ENCODE measurements at regions not wholly inside any gene's neighbourhood (a gene's known extent, or its start where the extent isn't known, plus 50 kb on each side); places are given as distances from the start of the nearest gene placed in this dataset.

DNA sequence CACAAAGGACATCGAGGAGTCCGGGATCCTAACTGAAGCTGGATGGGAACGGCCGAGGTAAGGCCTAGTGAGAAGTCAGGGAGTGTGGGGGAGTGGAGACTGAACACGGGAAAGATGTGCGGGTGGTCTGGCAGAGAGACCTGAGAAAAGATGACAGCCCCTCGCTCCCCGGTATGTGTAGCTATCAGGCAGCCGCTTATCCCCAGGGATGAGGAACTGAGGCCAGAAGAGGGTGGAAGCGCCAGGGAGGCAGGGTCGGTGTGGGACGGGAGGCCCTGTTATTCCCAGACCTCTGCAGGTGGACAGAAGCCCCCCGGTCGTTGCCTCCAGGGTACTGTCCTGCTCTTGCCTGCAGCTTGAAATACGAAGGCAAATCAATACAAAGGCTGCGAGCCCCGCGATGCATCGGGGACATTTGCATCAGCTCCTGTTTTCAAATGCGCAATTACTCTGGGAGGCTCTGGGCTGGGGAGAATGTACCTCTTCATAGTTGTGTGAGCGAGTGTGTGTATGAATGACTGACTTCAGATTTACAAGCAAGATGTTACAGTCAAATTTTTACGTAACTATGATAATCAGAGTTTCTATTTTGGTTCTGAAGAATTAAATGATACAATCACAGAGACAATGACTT, 221.3 kb downstream of the QKI start:
- no peak overlapping the region for H3K4me2 ChIP-seq (ENCODE audit: low read depth, low read length, poor library complexity, severe bottlenecking)
- no peaks in the 10 kb centered on the region for H3K9me2 ChIP-seq (replicated peaks; ENCODE audit: low read depth, low read length)
- no peaks in the 10 kb centered on the region for H3K36me3 ChIP-seq (ENCODE audit: insufficient read depth, low read length)
- H3K27me3 ChIP-seq (ENCODE audit: insufficient read depth, low read length, poor library complexity, severe bottlenecking) = no peaks in the 10 kb centered on the region
- no peak overlapping the region for H3K4me3 ChIP-seq (ENCODE audit: low read length, poor library complexity, severe bottlenecking)
- no peaks in the 10 kb centered on the region for H4K20me1 ChIP-seq (ENCODE audit: insufficient read depth, low read length, poor library complexity, severe bottlenecking)
- no peak overlapping the region for H2AFZ ChIP-seq (ENCODE audit: low read length)
- H3K79me2 ChIP-seq (ENCODE audit: insufficient read depth, low read length) = no peaks in the 10 kb centered on the region
- no peaks in the 10 kb centered on the region for H3F3A ChIP-seq (ENCODE audit: low read depth)
- no peak overlapping the region for H3K9ac ChIP-seq (ENCODE audit: low read depth, low read length, poor library complexity, severe bottlenecking)
- H3K4me1 ChIP-seq (ENCODE audit: insufficient read depth, low read length, poor library complexity, severe bottlenecking) = no peaks in the 10 kb centered on the region
- H3K9me3 ChIP-seq (ENCODE audit: insufficient read depth, low read depth, low read length) = peaks cover 3% of the 10 kb centered on the region; the same call in 1 of the 2 replicates
- TF ChIP-seq EZH2phosphoT487 (IDR thresholded peaks at IDR 0.05; ENCODE audit: borderline replicate concordance) = no peak
- TF ChIP-seq, protein P1, sequence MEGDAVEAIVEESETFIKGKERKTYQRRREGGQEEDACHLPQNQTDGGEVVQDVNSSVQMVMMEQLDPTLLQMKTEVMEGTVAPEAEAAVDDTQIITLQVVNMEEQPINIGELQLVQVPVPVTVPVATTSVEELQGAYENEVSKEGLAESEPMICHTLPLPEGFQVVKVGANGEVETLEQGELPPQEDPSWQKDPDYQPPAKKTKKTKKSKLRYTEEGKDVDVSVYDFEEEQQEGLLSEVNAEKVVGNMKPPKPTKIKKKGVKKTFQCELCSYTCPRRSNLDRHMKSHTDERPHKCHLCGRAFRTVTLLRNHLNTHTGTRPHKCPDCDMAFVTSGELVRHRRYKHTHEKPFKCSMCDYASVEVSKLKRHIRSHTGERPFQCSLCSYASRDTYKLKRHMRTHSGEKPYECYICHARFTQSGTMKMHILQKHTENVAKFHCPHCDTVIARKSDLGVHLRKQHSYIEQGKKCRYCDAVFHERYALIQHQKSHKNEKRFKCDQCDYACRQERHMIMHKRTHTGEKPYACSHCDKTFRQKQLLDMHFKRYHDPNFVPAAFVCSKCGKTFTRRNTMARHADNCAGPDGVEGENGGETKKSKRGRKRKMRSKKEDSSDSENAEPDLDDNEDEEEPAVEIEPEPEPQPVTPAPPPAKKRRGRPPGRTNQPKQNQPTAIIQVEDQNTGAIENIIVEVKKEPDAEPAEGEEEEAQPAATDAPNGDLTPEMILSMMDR (conservative IDR thresholded peaks at IDR 0.05; ENCODE audit: low read length) = no peak

DNA sequence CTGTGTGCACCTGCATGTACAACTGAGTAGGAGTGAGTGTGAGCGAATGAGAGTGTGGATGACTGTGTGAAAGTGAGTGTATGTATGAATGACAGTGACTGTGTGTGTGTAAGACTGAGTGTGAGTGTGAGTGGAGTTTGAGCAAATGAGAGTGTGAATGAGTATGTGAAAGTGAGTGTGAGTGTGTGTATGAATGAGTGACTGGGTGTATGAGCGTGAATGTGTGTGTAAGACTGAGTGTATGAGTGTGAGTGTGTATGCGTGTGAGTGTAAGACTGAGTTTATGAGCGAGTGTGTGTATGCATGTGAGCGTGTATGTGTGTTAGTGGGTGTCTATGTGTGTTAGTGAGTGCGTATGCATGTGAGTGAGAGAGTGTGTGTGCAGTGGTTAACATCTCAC, 220.8 kb downstream of the QKI start:
- no peaks in the 10 kb centered on the region for H3K79me2 ChIP-seq (ENCODE audit: insufficient read depth, low read length)
- no peak overlapping the region for H2AFZ ChIP-seq (ENCODE audit: low read length)
- no peaks in the 10 kb centered on the region for H4K20me1 ChIP-seq (ENCODE audit: insufficient read depth, low read length, poor library complexity, severe bottlenecking)
- no peak overlapping the region for H3K9ac ChIP-seq (ENCODE audit: low read depth, low read length, poor library complexity, severe bottlenecking)
- no peak overlapping the region for H3K4me3 ChIP-seq (ENCODE audit: low read length, poor library complexity, severe bottlenecking)
- no peaks in the 10 kb centered on the region for H3K36me3 ChIP-seq (ENCODE audit: insufficient read depth, low read length)
- no peaks in the 10 kb centered on the region for H3K27me3 ChIP-seq (ENCODE audit: insufficient read depth, low read length, poor library complexity, severe bottlenecking)
- no peaks in the 10 kb centered on the region for H3F3A ChIP-seq (ENCODE audit: low read depth)
- H3K9me2 ChIP-seq (replicated peaks; ENCODE audit: low read depth, low read length) = no peaks in the 10 kb centered on the region
- peaks cover 3% of the 10 kb centered on the region; the same call in 1 of the 2 replicates for H3K9me3 ChIP-seq (ENCODE audit: insufficient read depth, low read depth, low read length)
- no peaks in the 10 kb centered on the region for H3K4me1 ChIP-seq (ENCODE audit: insufficient read depth, low read length, poor library complexity, severe bottlenecking)
- no peak overlapping the region for H3K4me2 ChIP-seq (ENCODE audit: low read depth, low read length, poor library complexity, severe bottlenecking)
- no peak for TF ChIP-seq EZH2phosphoT487 (IDR thresholded peaks at IDR 0.05; ENCODE audit: borderline replicate concordance)
- TF ChIP-seq, protein P1 (conservative IDR thresholded peaks at IDR 0.05; ENCODE audit: low read length) = no peak

DNA sequence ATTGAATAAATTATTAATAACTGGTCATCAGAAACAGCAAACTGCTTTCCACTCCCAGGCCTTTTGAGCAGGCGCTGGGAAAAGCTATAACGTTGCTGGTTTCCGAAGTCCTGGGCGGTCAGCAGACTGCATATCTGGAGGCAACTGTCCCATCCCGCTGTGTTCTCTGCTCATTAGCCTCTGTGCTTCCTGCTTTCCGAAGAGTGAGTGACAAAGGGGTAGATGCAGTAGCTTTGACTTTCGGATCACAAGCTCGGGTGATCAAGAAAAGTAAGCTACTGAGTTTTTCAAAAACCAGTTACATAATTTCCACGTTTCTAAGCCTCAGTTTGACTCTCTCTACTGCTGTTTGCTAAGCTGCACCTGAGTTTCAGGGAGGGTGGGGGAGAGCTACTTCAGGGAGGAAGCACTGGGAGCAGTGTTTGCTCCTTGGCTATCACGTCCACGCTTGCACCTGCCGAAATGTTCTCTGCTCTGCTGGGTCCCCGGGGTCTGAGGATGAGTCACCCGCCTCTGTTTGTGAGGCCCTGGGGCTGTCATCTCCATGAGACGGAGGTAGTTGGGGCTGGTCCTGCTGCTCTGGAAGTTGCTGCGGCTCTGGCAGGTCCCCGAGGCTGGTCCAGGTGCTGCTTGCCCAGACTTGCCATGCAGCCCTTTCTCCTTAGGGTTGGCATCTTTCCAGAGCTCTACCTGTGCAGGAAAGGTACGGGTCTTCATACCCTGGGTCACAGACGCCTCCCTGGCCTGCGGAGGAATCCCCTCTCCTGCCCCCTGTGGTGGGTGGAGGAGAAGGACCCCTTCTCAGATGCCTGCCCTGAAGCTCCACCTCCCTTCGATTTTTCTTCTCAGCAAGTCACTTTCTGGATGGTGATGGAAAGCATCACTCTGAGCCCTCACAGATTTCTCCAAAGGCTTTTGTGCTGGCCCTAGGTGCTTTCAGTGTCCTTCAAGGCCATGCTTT, 220.0 kb downstream of the QKI start:
- no peaks in the 10 kb centered on the region for H3K79me2 ChIP-seq (ENCODE audit: insufficient read depth, low read length)
- TF ChIP-seq, protein P1 (conservative IDR thresholded peaks at IDR 0.05; ENCODE audit: low read length) = no peak
- TF ChIP-seq EZH2phosphoT487 (IDR thresholded peaks at IDR 0.05; ENCODE audit: borderline replicate concordance) = no peak
- H3K4me1 ChIP-seq (ENCODE audit: insufficient read depth, low read length, poor library complexity, severe bottlenecking) = no peaks in the 10 kb centered on the region
- no peak overlapping the region for H3K4me2 ChIP-seq (ENCODE audit: low read depth, low read length, poor library complexity, severe bottlenecking)
- no peak overlapping the region for H3K4me3 ChIP-seq (ENCODE audit: low read length, poor library complexity, severe bottlenecking)
- no peaks in the 10 kb centered on the region for H3K9me2 ChIP-seq (replicated peaks; ENCODE audit: low read depth, low read length)
- H4K20me1 ChIP-seq (ENCODE audit: insufficient read depth, low read length, poor library complexity, severe bottlenecking) = no peaks in the 10 kb centered on the region
- no peak overlapping the region for H3K9ac ChIP-seq (ENCODE audit: low read depth, low read length, poor library complexity, severe bottlenecking)
- no peaks in the 10 kb centered on the region for H3K36me3 ChIP-seq (ENCODE audit: insufficient read depth, low read length)
- H2AFZ ChIP-seq (ENCODE audit: low read length) = no peak overlapping the region
- H3F3A ChIP-seq (ENCODE audit: low read depth) = no peaks in the 10 kb centered on the region
- no peaks in the 10 kb centered on the region for H3K27me3 ChIP-seq (ENCODE audit: insufficient read depth, low read length, poor library complexity, severe bottlenecking)
- H3K9me3 ChIP-seq (ENCODE audit: insufficient read depth, low read depth, low read length) = peaks cover 5% of the 10 kb centered on the region; the same call in 1 of the 2 replicates
